H1 (cell line): ENCODE measurements at regions not wholly inside any gene's neighbourhood (a gene's known extent, or its start where the extent isn't known, plus 50 kb on each side); places are given as distances from the start of the nearest gene placed in this dataset.

ENCODE experiments used
- CTCF ChIA-PET: fragments of 300-600 bp; sonication (Branson Sonifier 250); formaldehyde crosslinking; loops from one replicate; lab custom pipeline; 2021; ENCODE audit not compliant: partially characterized antibody; lab: Charles Lee
- POLR2A ChIA-PET: fragments of 300-600 bp; sonication (Branson Sonifier 250); formaldehyde crosslinking; loops from one replicate; lab custom pipeline; 2021; ENCODE audit warnings: inconsistent platforms; ENCODE audit not compliant: partially characterized antibody; lab: Charles Lee
- DNase-seq, 2 experiments: peaks; one replicate each; pipeline versions ENCODE4 v3.0.0 to v3.0.0-alpha.2; 2010 to 2022; ENCODE audit warnings: low spot score in 2 of 2, low read depth in 1 of 2, mixed read lengths in 1 of 2
- FAIRE-seq: peaks from 2 replicates; lab custom pipeline; 2011; peaks lifted over from hg19 to GRCh38; lab: Jason Lieb, UNC
- H2AFZ ChIP-seq: 2 replicates; pipeline ENCODE4 v1.8.1; 2012; ENCODE audit warnings: low read length, inconsistent platforms
- H2AK5ac ChIP-seq: 2 replicates; pipeline ENCODE4 v1.6.1; 2013; ENCODE audit warnings: low read depth, low read length
- H2BK120ac ChIP-seq: replicated peaks from 2 replicates; pipeline ENCODE3; 2013; ENCODE audit warnings: low read depth, low read length, inconsistent platforms
- H2BK12ac ChIP-seq: 2 replicates; pipeline ENCODE4 v1.6.1; 2013; ENCODE audit warnings: low read depth, low read length
- H2BK15ac ChIP-seq: 2 replicates; pipeline ENCODE4 v1.6.1; 2013; ENCODE audit warnings: low read length
- H2BK20ac ChIP-seq: 2 replicates; pipeline ENCODE4 v1.6.1; 2013; ENCODE audit warnings: low read length
- H2BK5ac ChIP-seq: 2 replicates; pipeline ENCODE4 v1.6.1; 2013; ENCODE audit warnings: low read depth, low read length
- H3K14ac ChIP-seq: 2 replicates; pipeline ENCODE4 v1.6.1; 2013; ENCODE audit warnings: inconsistent platforms; ENCODE audit not compliant: insufficient read length
- H3K18ac ChIP-seq: 2 replicates; pipeline ENCODE4 v1.6.1; 2013; ENCODE audit warnings: low read length; ENCODE audit errors: extremely low read depth
- H3K23ac ChIP-seq: 2 replicates; pipeline ENCODE4 v1.6.1; 2013; ENCODE audit warnings: inconsistent platforms; ENCODE audit not compliant: insufficient read length
- H3K23me2 ChIP-seq: 2 replicates; pipeline ENCODE4 v1.6.1; 2013; ENCODE audit warnings: low read depth, low read length
- H3K27ac ChIP-seq: 2 replicates; pipeline ENCODE4 v1.6.1; 2011; ENCODE audit warnings: low read depth, low read length, inconsistent platforms
- H3K27me3 ChIP-seq, 4 experiments: replicated peaks in 1 of 4; 1 replicate in 1 of 4; 2 replicates in 3 of 4; pipeline versions ENCODE4 v1.6.1 to v1.8.1; 2011 to 2013; ENCODE audit warnings: low read length in 3 of 4, mild to moderate bottlenecking in 3 of 4, inconsistent platforms in 2 of 4, mixed read lengths in 2 of 4, moderate library complexity in 1 of 4; ENCODE audit not compliant: control insufficient read depth in 3 of 4, insufficient read depth in 3 of 4; ENCODE audit errors: extremely low read depth in 1 of 4
- H3K36me3 ChIP-seq, 4 experiments: 2 replicates each; pipeline versions ENCODE4 v1.6.1 to v1.8.1; 2011 to 2013; ENCODE audit warnings: mild to moderate bottlenecking in 4 of 4, low read length in 3 of 4, moderate library complexity in 2 of 4, control low read depth in 1 of 4, inconsistent platforms in 1 of 4; ENCODE audit not compliant: insufficient read depth in 4 of 4, control insufficient read depth in 2 of 4
- H3K4ac ChIP-seq: replicated peaks from 2 replicates; pipeline ENCODE3; 2013; ENCODE audit warnings: low read length, low read depth, mixed read lengths, inconsistent platforms; ENCODE audit not compliant: insufficient read length
- H3K4me1 ChIP-seq, 4 experiments: replicated peaks in 1 of 4; 1 replicate in 1 of 4; 2 replicates in 3 of 4; pipeline versions ENCODE4 v1.6.1 to v1.8.1; 2011 to 2013; ENCODE audit warnings: low read length in 3 of 4, inconsistent platforms in 2 of 4, mixed read lengths in 1 of 4; ENCODE audit not compliant: insufficient read depth in 4 of 4, control insufficient read depth in 3 of 4
- H3K4me2 ChIP-seq, 2 experiments: 2 replicates each; pipeline versions ENCODE4 v1.6.1 to v1.8.1; 2011 to 2013; ENCODE audit warnings: low read depth in 2 of 2, low read length in 2 of 2, control low read depth in 1 of 2, inconsistent platforms in 1 of 2, mild to moderate bottlenecking in 1 of 2; ENCODE audit not compliant: insufficient read depth in 1 of 2
- H3K4me3 ChIP-seq, 4 experiments: fragments of 200-600, 300-600 bp in 1 of 4; sonication (generic), shearing (Covaris generic), sonication (Bioruptor Twin) in 1 of 4; 2 replicates each; pipeline versions ENCODE4 v1.5.1 to v1.8.1; 2011 to 2016; ENCODE audit warnings: low read length in 4 of 4, low read depth in 3 of 4, control low read depth in 2 of 4, inconsistent platforms in 2 of 4, mild to moderate bottlenecking in 2 of 4, mixed read lengths in 1 of 4, moderate library complexity in 1 of 4; ENCODE audit not compliant: insufficient read depth in 2 of 4; ENCODE audit errors: extremely low read depth in 1 of 4
- H3K56ac ChIP-seq: replicated peaks from 2 replicates; pipeline ENCODE3; 2013; ENCODE audit warnings: low read depth, mild to moderate bottlenecking, mixed read lengths, low read length, inconsistent platforms; ENCODE audit not compliant: insufficient read length
- H3K79me1 ChIP-seq: 2 replicates; pipeline ENCODE4 v1.6.1; 2013; ENCODE audit warnings: low read depth, low read length, control low read depth
- H3K79me2 ChIP-seq, 2 experiments: 2 replicates each; pipeline versions ENCODE4 v1.6.1 to v1.8.1; 2012 to 2013; ENCODE audit warnings: low read length in 2 of 2, mild to moderate bottlenecking in 2 of 2, inconsistent platforms in 1 of 2; ENCODE audit not compliant: insufficient read depth in 2 of 2, control insufficient read depth in 1 of 2
- H3K9ac ChIP-seq, 4 experiments: replicated peaks in 1 of 4; 1 replicate in 1 of 4; 2 replicates in 3 of 4; pipeline versions ENCODE4 v1.6.1 to v1.8.1; 2011 to 2013; ENCODE audit warnings: low read depth in 3 of 4, low read length in 3 of 4, control low read depth in 2 of 4, mild to moderate bottlenecking in 2 of 4, moderate library complexity in 2 of 4, inconsistent platforms in 1 of 4; ENCODE audit errors: extremely low read depth in 1 of 4
- H3K9me3 ChIP-seq, 2 experiments: 2 replicates each; pipeline versions ENCODE4 v1.6.1 to v1.8.1; 2012 to 2013; ENCODE audit warnings: mild to moderate bottlenecking in 2 of 2, moderate library complexity in 2 of 2, control low read depth in 1 of 2, inconsistent platforms in 1 of 2, low read depth in 1 of 2, low read length in 1 of 2, mixed read lengths in 1 of 2; ENCODE audit not compliant: insufficient read depth in 2 of 2
- H4K20me1 ChIP-seq, 2 experiments: replicated peaks in 1 of 2; 2 replicates each; pipeline versions ENCODE3 to v1.8.1; 2011 to 2013; ENCODE audit warnings: inconsistent platforms in 2 of 2, low read length in 2 of 2, mild to moderate bottlenecking in 1 of 2; ENCODE audit not compliant: insufficient read depth in 2 of 2, control insufficient read depth in 1 of 2
- H4K5ac ChIP-seq: 2 replicates; pipeline ENCODE4 v1.6.1; 2013; ENCODE audit warnings: low read length, low read depth, mixed read lengths, inconsistent platforms; ENCODE audit not compliant: insufficient read length
- H4K8ac ChIP-seq: 2 replicates; pipeline ENCODE4 v1.8.0; 2013; ENCODE audit warnings: mild to moderate bottlenecking, moderate library complexity, low read length, inconsistent platforms; ENCODE audit not compliant: insufficient read depth; ENCODE audit errors: extremely low read depth
- H4K91ac ChIP-seq: replicated peaks from 2 replicates; pipeline ENCODE3; 2013; ENCODE audit warnings: low read length, mixed read lengths, inconsistent platforms; ENCODE audit not compliant: insufficient read length
- EZH2 ChIP-seq: fragments of 200-600 bp; sonication (generic); IDR thresholded peaks from 2 replicates; pipeline ENCODE4 v1.7.1; 2012; ENCODE audit warnings: low read depth, mild to moderate bottlenecking, moderate library complexity, low read length, inconsistent platforms; ENCODE audit not compliant: severe bottlenecking
- HDAC6 ChIP-seq: IDR thresholded peaks from one replicate; pipeline ENCODE4 v1.7.1; 2012; ENCODE audit warnings: low read depth, mild to moderate bottlenecking, inconsistent platforms, low read length, moderate library complexity
- KDM1A ChIP-seq: fragments of 200-600, 300-600 bp; sonication (generic); IDR thresholded peaks from 2 replicates; pipeline ENCODE4 v1.7.1; 2016; ENCODE audit warnings: mild to moderate bottlenecking, low read length, borderline replicate concordance
- KDM4A ChIP-seq: IDR thresholded peaks from one replicate; pipeline ENCODE4 v1.7.1; 2012; ENCODE audit warnings: low read depth, mild to moderate bottlenecking, moderate library complexity, low read length, inconsistent platforms; ENCODE audit not compliant: severe bottlenecking
- NRF1 ChIP-seq: IDR thresholded peaks from 2 replicates; pipeline ENCODE4 v1.6.1; 2011; ENCODE audit warnings: mild to moderate bottlenecking, low read depth, low read length, improper control_type of control experiment
- SIN3A ChIP-seq, 2 experiments: IDR thresholded peaks in 1 of 2; conservative IDR thresholded peaks in 1 of 2; 2 replicates each; pipeline ENCODE4 v1.6.1; 2011 to 2012; ENCODE audit warnings: low read length in 2 of 2, improper control_type of control experiment in 1 of 2, low read depth in 1 of 2, mild to moderate bottlenecking in 1 of 2
- SRF ChIP-seq: IDR thresholded peaks from 2 replicates; pipeline ENCODE4 v1.6.1; 2011; ENCODE audit warnings: mild to moderate bottlenecking, low read depth, low read length, moderate library complexity
- SUZ12 ChIP-seq: fragments of 200-600 bp; sonication (generic); IDR thresholded peaks from 2 replicates; pipeline ENCODE4 v1.6.1; 2012; ENCODE audit warnings: mild to moderate bottlenecking, inconsistent platforms, low read length, moderate library complexity, mixed read lengths
- WGBS, 2 experiments: shearing (Covaris generic) in 1 of 2; methylation state at CpG; one replicate each; pipeline versions ENCODE4 v1.1.6 to v1.1.7; 2013 to 2015; ENCODE audit warnings: low lambda C conversion rate in 2 of 2, mixed read lengths in 2 of 2, inconsistent platforms in 1 of 2, low coverage in 1 of 2, missing lambda C conversion rate in 1 of 2; ENCODE audit not compliant: insufficient replicate concordance in 2 of 2, insufficient coverage in 1 of 2, insufficient read length in 1 of 2; ENCODE audit errors: extremely low coverage in 1 of 2, missing lambda C conversion rate in 1 of 2; 5-methylcytosine and 5-hydroxymethylcytosine counted together

- no peak overlapping the region for H2AFZ ChIP-seq
Measured at GRCh38 chr9:109925799-109926198, 145.8 kb downstream of the PALM2AKAP2 start.

More at GRCh38 chr9:109925799-109926198, 145.8 kb downstream of the PALM2AKAP2 start:
- H3K18ac ChIP-seq, result no peak overlapping the region
- H2BK15ac ChIP-seq, result no peak overlapping the region
- H4K20me1 ChIP-seq, result no peaks in the 10 kb centered on the region
- no peak overlapping the region for H4K5ac ChIP-seq
- no peak overlapping the region for H3K4me3 ChIP-seq
- H3K4me2 ChIP-seq, result no peak overlapping the region
- no peak overlapping the region for H2BK5ac ChIP-seq
- no peak overlapping the region for H2BK12ac ChIP-seq
- no peaks in the 10 kb centered on the region for H3K27me3 ChIP-seq
- H2BK20ac ChIP-seq, result no peak overlapping the region
- WGBS, 2 experiments, result 83% methylated on average over 2 of the region's 2 CpGs; no CpG with 5 or more reads in 1 of the 2 experiments
- no peaks in the 10 kb centered on the region for H3K79me1 ChIP-seq
- H3K9me3 ChIP-seq, result no peaks in the 10 kb centered on the region
- H2BK120ac ChIP-seq, result no peak overlapping the region
- TF ChIP-seq HDAC6 (no peak), KDM1A (no peak), EZH2 (no peak), NRF1 (no peak), SRF (no peak), SIN3A (conservative IDR thresholded peaks at IDR 0.05 in 1 of 2, IDR thresholded peaks at IDR 0.05 in 1 of 2; ENCODE audit: low read depth in 1 of 2, low read length in 2 of 2) (no peak), KDM4A (no peak), SUZ12 (no peak)
- H3K56ac ChIP-seq, result no peak overlapping the region
- H3K4me1 ChIP-seq, result peaks cover 0 to 2% (median 0%) of the 10 kb centered on the region in 4 experiments; a peak in 1 of 7 replicates
- FAIRE-seq (no peak), DNase-seq (no peak)
- no peak overlapping the region for H4K8ac ChIP-seq
- no peak overlapping the region for H3K27ac ChIP-seq
- no peak overlapping the region for H2AK5ac ChIP-seq
- no peak overlapping the region for H3K9ac ChIP-seq
- no peak overlapping the region for H3K4ac ChIP-seq
- H3K14ac ChIP-seq, result no peak overlapping the region
- H3K79me2 ChIP-seq, result no peaks in the 10 kb centered on the region
- H3K23me2 ChIP-seq, result no peaks in the 10 kb centered on the region
- no peak overlapping the region for H3K23ac ChIP-seq
- POLR2A ChIA-PET, result no interaction called here
- no peaks in the 10 kb centered on the region for H3K36me3 ChIP-seq
- CTCF ChIA-PET, result no interaction called here
- no peak overlapping the region for H4K91ac ChIP-seq
